Neutrophil (primary cell): ENCODE measurements at regions not wholly inside any gene's neighbourhood (a gene's known extent, or its start where the extent isn't known, plus 50 kb on each side); places are given as distances from the start of the nearest gene placed in this dataset.

Experiments
- H3K27ac ChIP-seq: fragments of 200-600 bp; sonication (generic); 2 replicates; pipeline ENCODE4 v1.5.1; 2016; ENCODE audit warnings: mild to moderate bottlenecking, moderate library complexity
- H3K27me3 ChIP-seq: fragments of 200-600 bp; sonication (generic); 2 replicates; pipeline ENCODE4 v1.6.0; 2016; ENCODE audit warnings: mild to moderate bottlenecking
- H3K36me3 ChIP-seq: fragments of 200-600 bp; sonication (generic); 2 replicates; pipeline ENCODE4 v1.5.1; 2017
- H3K4me1 ChIP-seq, 2 experiments: fragments of 200-600 bp in 1 of 2; sonication (generic) in 1 of 2; 1 replicate in 1 of 2; 2 replicates in 1 of 2; pipeline versions ENCODE4 v1.5.1 to v1.6.1; 2013 to 2016; ENCODE audit warnings: low read depth in 1 of 2, low read length in 1 of 2, mild to moderate bottlenecking in 1 of 2, moderate library complexity in 1 of 2; ENCODE audit not compliant: control insufficient read depth in 1 of 2, insufficient read depth in 1 of 2
- H3K4me3 ChIP-seq, 2 experiments: fragments of 200-600 bp in 1 of 2; sonication (generic) in 1 of 2; 1 replicate in 1 of 2; 2 replicates in 1 of 2; pipeline ENCODE4 v1.5.1; 2013 to 2016; ENCODE audit warnings: low read depth in 1 of 2, low read length in 1 of 2, mild to moderate bottlenecking in 1 of 2, moderate library complexity in 1 of 2
- H3K9me3 ChIP-seq: fragments of 200-600 bp; sonication (generic); 2 replicates; pipeline ENCODE4 v1.5.1; 2016
- TF ChIP-seq, protein P1 (sequence below): fragments of 200-600 bp; sonication (generic); IDR thresholded peaks from 2 replicates; pipeline ENCODE4 v1.5.1; 2016; ENCODE audit warnings: antibody characterized with exemption

DNA sequence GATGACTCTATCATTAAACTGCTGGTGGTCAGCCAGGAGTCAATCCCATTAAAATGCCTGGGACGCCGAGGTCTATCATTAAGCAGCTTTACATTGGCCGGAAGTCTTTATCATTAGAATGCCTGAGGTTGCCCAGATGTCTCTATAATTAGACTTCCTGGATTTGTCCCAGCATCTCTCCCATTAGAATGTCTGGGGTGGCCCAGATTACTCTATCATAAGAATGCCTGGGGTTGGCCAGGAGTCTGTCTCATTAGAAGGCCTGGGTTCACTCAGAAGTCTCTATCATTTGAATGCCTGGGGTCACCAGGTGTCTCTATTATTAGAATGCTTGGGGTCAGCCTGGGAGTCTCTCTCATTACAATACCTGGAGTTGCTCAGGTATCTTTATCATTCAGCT, 2227.2 kb downstream of the TP53TG3F start:
- Histone ChIP-seq H3K9me3 (no peaks in the 10 kb centered on the region), H3K4me1 (no peaks in the 10 kb centered on the region), H3K27ac (no peak overlapping the region), H3K27me3 (no peaks in the 10 kb centered on the region), H3K36me3 (no peaks in the 10 kb centered on the region), H3K4me3 (no peak overlapping the region)
- TF ChIP-seq, protein P1, sequence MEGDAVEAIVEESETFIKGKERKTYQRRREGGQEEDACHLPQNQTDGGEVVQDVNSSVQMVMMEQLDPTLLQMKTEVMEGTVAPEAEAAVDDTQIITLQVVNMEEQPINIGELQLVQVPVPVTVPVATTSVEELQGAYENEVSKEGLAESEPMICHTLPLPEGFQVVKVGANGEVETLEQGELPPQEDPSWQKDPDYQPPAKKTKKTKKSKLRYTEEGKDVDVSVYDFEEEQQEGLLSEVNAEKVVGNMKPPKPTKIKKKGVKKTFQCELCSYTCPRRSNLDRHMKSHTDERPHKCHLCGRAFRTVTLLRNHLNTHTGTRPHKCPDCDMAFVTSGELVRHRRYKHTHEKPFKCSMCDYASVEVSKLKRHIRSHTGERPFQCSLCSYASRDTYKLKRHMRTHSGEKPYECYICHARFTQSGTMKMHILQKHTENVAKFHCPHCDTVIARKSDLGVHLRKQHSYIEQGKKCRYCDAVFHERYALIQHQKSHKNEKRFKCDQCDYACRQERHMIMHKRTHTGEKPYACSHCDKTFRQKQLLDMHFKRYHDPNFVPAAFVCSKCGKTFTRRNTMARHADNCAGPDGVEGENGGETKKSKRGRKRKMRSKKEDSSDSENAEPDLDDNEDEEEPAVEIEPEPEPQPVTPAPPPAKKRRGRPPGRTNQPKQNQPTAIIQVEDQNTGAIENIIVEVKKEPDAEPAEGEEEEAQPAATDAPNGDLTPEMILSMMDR: no peak

DNA sequence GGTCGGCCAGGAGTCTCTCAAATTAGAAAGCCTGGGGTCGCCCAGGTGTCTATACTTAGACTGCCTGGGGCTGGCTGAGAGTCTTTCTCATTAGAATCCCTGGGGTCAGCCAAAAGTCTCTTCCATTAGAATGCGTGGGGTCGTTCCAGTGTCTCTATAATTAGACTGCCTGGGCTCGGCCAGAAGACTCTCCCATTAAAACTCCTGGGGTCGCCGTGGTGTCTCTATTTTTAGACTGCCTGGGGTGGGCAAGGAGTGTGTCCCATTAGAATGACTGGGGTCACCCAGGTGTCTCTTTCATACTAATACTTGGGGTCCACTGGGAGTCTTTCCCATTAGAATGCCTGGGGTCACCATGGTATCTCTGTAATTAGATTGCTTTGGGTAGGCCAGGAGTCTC, 2227.7 kb downstream of the TP53TG3F start:
- Histone ChIP-seq H3K36me3 (no peaks in the 10 kb centered on the region), H3K27me3 (no peaks in the 10 kb centered on the region), H3K27ac (no peak overlapping the region), H3K4me3 (no peak overlapping the region), H3K4me1 (no peaks in the 10 kb centered on the region), H3K9me3 (no peaks in the 10 kb centered on the region)
- TF ChIP-seq, protein P1: no peak

- no peak overlapping the region for H3K27ac ChIP-seq
- no peaks in the 10 kb centered on the region for H3K4me1 ChIP-seq
- no peak overlapping the region for H3K4me3 ChIP-seq
- no peaks in the 10 kb centered on the region for H3K9me3 ChIP-seq
- TF ChIP-seq, protein P1: no peak
- no peaks in the 10 kb centered on the region for H3K27me3 ChIP-seq
- H3K36me3 ChIP-seq: no peaks in the 10 kb centered on the region
Observed at GRCh38 chr16:35687781-35688180, 2228.4 kb downstream of the TP53TG3F start.

GRCh38 chr16:35689764-35690163, 2230.4 kb downstream of the TP53TG3F start:
- no peaks in the 10 kb centered on the region for H3K4me1 ChIP-seq
- no peaks in the 10 kb centered on the region for H3K27me3 ChIP-seq
- H3K9me3 ChIP-seq: no peaks in the 10 kb centered on the region
- H3K4me3 ChIP-seq: no peak overlapping the region
- H3K36me3 ChIP-seq: no peaks in the 10 kb centered on the region
- TF ChIP-seq, protein P1: no peak
- no peak overlapping the region for H3K27ac ChIP-seq

DNA sequence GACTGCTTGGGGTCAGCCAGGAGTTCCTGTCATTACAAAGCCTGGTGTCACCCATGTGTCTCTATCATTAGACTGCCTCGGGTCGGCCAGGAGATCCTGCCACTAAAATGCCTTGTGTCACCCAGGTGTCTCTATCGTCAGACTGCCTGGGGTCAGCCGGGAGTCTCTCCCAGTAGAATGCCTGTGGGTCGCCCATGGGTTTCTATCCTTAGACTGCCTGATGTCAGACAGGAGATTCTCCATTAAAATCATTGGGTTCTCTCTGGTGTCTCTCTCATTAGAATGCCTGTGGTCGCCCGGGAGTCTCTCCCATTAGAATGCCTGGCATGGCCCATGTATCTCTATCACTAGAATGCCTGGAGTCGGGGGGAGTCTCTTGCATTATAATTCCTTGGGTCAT, 2231.0 kb downstream of the TP53TG3F start:
- Histone ChIP-seq H3K27me3 (no peaks in the 10 kb centered on the region), H3K27ac (no peak overlapping the region), H3K4me1 (no peaks in the 10 kb centered on the region), H3K4me3 (no peak overlapping the region), H3K36me3 (no peaks in the 10 kb centered on the region), H3K9me3 (no peaks in the 10 kb centered on the region)
- TF ChIP-seq, protein P1: no peak

- TF ChIP-seq, protein P1: no peak
- Histone ChIP-seq H3K27me3 (no peaks in the 10 kb centered on the region), H3K9me3 (no peaks in the 10 kb centered on the region), H3K4me1 (no peaks in the 10 kb centered on the region), H3K4me3 (no peak overlapping the region), H3K36me3 (no peaks in the 10 kb centered on the region), H3K27ac (no peak overlapping the region)
Observed at GRCh38 chr16:35691057-35691456, 2231.6 kb downstream of the TP53TG3F start.
